Nucleus accumbens (tissue), 56 donors: ENCODE measurements at regions not wholly inside any gene's neighbourhood (a gene's known extent, or its start where the extent isn't known, plus 50 kb on each side); places are given as distances from the start of the nearest gene placed in this dataset.

Source experiments
- DNase-seq, 56 donors: peaks; one replicate each; lab custom pipeline; 2025; lab: John Stamatoyannopoulos, UW

- DNase-seq: no peak
Observed at GRCh38 chr2:144217853-144218633, 301.9 kb downstream of the ZEB2 start.

GRCh38 chr2:144215701-144216675 lies 303.9 kb downstream of the ZEB2 start:
- DNase-seq: no peak

- no peak for DNase-seq
Observed at GRCh38 chr2:144215207-144215606, 304.7 kb downstream of the ZEB2 start.

- no peak for DNase-seq
Observed at GRCh38 chr2:144213797-144214196, 306.1 kb downstream of the ZEB2 start.

GRCh38 chr2:144211826-144212225 lies 308.1 kb downstream of the ZEB2 start:
- no peak for DNase-seq

- DNase-seq: no peak
Observed at GRCh38 chr2:144211065-144211464, 308.9 kb downstream of the ZEB2 start.

GRCh38 chr2:144210076-144210475 lies 309.8 kb downstream of the ZEB2 start:
- no peak for DNase-seq

- no peak for DNase-seq
Observed at GRCh38 chr2:144208924-144209323, 311.0 kb downstream of the ZEB2 start.

GRCh38 chr2:144206019-144206418 lies 313.9 kb downstream of the ZEB2 start:
- DNase-seq: no peak

GRCh38 chr2:144201868-144202468 lies 318.0 kb downstream of the ZEB2 start:
- no peak for DNase-seq

- DNase-seq: no peak
Observed at GRCh38 chr2:144201126-144201525, 318.8 kb downstream of the ZEB2 start.

- no peak for DNase-seq
Observed at GRCh38 chr2:144198116-144198515, 321.8 kb downstream of the ZEB2 start.

- no peak for DNase-seq
Observed at GRCh38 chr2:144194326-144195071, 325.4 kb downstream of the ZEB2 start.

- no peak for DNase-seq
Observed at GRCh38 chr2:144190908-144191605, 328.9 kb downstream of the ZEB2 start.

GRCh38 chr2:144183727-144184126 lies 336.2 kb downstream of the ZEB2 start:
- DNase-seq: no peak

- DNase-seq: no peak
Observed at GRCh38 chr2:144181001-144181400, 338.9 kb downstream of the ZEB2 start.

- no peak for DNase-seq
Observed at GRCh38 chr2:144180131-144180530, 339.8 kb downstream of the ZEB2 start.

GRCh38 chr2:144170179-144170578 lies 349.7 kb downstream of the ZEB2 start:
- no peak for DNase-seq

GRCh38 chr2:144166743-144167142 lies 353.2 kb downstream of the ZEB2 start:
- no peak for DNase-seq
